SKM-1 (cell line): ENCODE measurements at regions not wholly inside any gene's neighbourhood (a gene's known extent, or its start where the extent isn't known, plus 50 kb on each side); places are given as distances from the start of the nearest gene placed in this dataset.
A peak's percentile ranks its signal among the peaks of the same experiment; 100 is the strongest.
"Not testable (repeated sequence)": the region's sequence is repeated elsewhere in the genome, so short reads cannot be mapped to it uniquely, and the experiment has no call there.

ENCODE experiments used
- DNase-seq: peaks from one replicate; lab custom pipeline; 2025; ENCODE audit not compliant: unreplicated experiment; lab: John Stamatoyannopoulos, UW

DNA sequence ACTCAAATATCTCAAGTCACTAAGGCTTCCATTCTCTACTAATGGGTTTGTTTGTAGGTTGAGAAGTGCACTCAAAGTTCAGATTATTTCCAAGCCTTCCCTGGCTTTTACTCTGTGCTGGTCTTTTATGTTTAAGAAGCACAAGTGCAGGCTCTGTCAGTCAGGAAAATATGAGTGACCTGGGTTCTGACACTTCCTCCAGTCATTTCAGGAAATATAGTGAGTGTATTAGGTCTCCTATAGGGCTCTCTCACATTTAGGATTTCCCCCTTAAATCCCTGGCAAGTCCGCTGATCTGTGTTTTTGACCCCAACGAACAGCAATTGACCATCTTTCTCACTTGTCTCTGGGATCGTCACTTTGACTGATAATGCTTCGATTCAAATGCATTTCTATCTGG is 210.2 kb downstream of the ARPP21 start:
- DNase-seq = no peak

DNA sequence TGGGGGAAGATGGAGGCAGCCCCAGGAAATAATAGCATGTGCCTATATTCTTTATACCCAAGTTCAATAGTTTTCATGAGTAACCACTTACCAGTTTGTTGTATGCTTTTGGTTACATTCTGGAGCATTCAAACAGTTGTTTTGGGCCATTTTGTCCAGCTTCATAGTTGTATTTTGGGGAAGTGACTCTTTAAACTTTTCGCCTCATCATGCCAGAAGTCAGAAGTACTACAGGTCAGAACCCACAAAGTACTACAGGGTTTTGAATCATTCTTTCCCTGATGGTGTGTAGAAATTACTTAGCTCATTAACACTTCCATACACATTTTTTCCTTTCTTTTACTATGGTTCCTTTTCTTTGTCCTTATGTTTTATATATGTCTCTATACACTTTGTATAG is 210.6 kb downstream of the ARPP21 start:
- DNase-seq = no peak

GRCh38 chr3:35857004-35857403 is 217.7 kb downstream of the ARPP21 start:
- no peak for DNase-seq

DNA sequence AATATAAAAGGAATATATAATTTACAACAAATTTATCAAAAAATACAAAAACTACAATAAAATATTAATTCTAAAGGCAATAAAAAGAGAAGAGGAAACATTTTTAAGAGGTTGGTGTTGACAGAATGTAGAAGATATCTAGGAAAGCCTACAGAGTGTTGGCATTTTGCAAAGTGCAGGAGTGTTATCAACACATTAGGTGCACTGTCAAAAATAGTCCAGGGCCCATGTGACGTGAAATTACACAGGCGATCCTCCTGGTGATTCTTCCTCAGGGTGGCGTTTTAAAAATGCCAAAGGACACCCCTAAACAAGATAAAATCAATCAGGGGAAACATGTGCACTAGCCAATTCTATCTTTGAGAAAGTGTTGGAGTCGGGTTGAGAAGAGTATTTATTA is 222.7 kb downstream of the ARPP21 start:
- no peak for DNase-seq

DNA sequence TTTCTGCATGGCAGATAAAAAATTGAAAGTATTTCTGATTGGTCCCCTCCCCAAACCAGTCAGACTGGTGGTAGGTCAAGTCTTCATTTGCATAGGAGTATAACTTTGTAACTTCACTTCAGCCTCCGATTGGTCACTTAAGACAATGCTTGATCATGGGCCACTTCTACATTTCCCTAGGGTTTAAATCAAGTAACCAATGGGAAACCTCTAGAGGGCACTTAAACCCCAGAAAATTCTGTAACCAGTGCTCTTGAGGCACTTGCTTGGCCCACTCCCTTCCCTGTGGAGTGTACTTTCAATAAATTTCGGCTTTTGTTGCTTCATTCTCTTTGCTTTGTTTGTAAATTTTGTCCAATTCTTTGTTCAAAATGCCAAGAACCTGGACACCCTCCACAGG is 225.5 kb downstream of the ARPP21 start:
- no peak for DNase-seq

GRCh38 chr3:35867791-35868190 is 228.5 kb downstream of the ARPP21 start:
- DNase-seq = no peak

DNA sequence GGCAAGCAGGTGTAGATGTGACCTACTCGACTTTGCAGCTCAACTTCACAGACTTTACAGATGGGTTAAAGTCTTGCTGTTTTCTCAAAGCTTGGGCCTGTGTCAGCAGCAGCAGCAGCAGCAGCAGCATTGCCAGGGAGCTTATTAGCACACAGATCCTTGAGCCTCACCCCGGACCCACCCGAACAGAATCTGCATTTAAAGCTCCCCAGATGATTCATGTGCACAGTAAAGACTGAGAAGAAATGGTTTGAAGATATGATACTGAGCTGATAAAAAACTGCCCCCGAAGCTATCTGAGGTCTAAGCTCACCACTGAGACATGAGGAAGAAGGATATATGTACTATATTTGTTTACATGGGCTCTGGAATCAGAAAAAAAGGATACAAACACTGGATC is 231.7 kb downstream of the ARPP21 start:
- no peak for DNase-seq

DNA sequence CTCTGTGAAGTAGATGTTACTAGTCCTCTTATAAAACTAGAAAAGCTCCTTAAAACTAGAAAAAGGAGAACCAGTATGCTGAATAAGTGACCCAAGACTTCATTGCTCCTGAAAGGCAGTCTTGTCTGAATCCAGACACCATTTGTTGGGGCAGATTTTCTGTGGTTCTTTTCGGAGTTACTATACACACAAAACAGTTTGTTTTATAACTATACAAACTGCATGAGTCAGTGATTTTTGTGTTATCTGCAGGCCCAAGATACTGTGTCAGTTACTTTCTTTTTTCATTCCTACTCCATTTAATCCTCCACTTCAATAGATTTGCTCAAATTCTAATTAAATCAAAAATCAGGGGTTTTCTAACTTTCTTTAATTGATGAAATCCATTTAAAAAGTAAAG is 244.6 kb downstream of the ARPP21 start:
- no peak for DNase-seq

GRCh38 chr3:35894735-35895134 is 255.4 kb downstream of the ARPP21 start:
- DNase-seq = no peak

GRCh38 chr3:35899245-35899644 is 259.9 kb downstream of the ARPP21 start:
- DNase-seq = no peak

- no peak for DNase-seq
Observed at GRCh38 chr3:35900079-35900478, 260.8 kb downstream of the ARPP21 start.

- peak; percentile 67 for DNase-seq
Observed at GRCh38 chr3:35908366-35909232, 269.3 kb downstream of the ARPP21 start.

- no peak for DNase-seq
Observed at GRCh38 chr3:35919160-35919559, 279.8 kb downstream of the ARPP21 start.

DNA sequence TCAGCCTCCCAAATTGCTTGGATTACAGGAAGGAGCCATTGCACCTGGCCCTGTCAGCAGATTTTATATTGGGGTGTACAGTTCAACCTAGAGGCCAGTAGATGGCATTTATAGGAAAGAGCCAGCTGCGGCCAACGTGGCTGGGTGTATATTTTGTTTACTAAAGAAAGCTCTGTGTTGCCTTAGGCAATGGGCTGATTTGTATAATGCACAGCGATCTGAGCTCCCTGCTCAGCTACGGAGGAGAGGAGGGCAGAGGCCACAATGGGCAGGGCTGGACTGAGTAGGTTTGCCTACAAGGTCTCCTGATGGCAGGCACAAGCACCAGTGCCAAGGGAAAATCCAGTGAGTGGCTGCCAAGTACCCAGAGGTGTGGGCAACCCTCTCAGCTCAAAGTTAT is 282.4 kb downstream of the ARPP21 start:
- no peak for DNase-seq

DNA sequence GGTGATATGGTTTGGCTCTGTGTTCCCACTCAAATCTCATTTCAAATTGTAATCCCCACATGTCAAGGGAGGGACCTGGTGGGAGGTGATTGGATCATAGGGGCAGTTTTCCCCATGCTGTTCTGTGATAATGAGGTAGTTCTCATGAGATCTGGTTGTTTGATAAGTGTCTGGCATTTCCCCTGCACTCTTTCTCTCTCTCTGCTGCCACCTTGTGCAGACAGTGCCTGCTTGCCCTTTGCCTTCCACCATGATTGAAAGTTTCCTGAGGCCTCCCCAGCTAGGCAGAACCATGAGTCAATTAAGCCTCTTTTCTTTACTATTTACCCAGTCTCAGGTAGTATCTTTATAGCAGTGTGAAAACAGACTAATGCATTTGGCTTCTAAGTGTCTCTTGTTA is 284.7 kb downstream of the ARPP21 start:
- DNase-seq = not testable (repeated sequence)

- DNase-seq = no peak
Observed at GRCh38 chr3:35927441-35927840, 288.1 kb downstream of the ARPP21 start.

- no peak for DNase-seq
Observed at GRCh38 chr3:35929158-35929557, 289.8 kb downstream of the ARPP21 start.

- DNase-seq = no peak
Observed at GRCh38 chr3:35931867-35932266, 292.5 kb downstream of the ARPP21 start.

DNA sequence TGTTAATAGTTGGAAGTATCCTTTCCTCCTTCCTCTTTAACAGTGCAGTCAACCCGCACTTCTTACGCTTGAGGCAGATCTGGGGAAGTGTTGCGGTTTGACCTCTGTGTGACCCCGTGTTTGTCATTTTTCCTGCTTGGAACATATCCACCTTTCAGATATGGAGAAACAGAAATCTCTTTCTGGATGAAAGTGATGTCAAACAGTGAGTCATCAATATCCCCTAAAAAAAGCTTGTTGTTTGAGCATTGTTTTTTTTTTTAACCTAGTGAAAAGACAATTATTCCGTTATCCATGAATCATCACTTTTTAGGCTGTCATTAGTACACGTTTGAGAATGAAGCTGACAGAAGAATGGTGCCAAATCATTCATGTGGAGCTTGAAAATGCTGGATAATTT is 293.7 kb downstream of the ARPP21 start:
- DNase-seq = no peak

- no peak for DNase-seq
Observed at GRCh38 chr3:35936571-35936970, 297.2 kb downstream of the ARPP21 start.

DNA sequence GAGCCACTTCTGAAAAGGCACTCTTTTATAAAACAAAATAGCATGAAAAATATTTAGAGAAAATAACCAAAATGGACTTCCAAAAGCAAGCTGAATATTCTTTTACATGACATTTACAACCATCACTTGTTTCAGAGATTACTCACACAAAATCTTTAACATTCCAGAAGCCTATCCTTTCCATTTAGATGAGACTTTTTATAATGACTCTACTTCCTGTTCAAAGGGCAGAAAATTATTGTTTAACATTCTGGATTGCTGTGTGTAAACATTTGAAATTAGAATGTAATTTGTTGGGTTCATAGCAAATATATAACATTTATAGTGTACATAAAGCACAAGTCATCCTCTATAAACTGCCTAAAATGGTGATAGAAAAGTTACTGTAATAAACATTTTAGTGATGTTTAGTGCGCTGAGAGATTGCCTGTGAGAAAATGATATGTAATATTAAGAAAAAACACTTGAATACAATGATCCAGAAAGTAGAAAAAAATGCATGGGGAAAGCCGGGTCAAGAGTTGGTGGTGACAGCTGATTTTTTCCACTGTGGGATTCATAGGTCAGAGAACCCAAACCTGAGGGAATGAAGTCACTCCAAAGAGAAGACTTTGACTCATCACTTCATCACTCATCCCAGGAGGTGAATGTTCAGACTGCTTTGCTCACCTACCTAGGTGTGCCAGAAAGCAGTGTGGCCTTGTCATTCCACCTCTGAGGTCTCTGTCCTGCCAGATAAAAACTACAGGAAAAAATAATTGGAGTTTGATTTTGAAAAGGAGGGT is 305.8 kb downstream of the ARPP21 start:
- no peak for DNase-seq

GRCh38 chr3:35946121-35946853 is 307.0 kb downstream of the ARPP21 start:
- DNase-seq = peak; percentile 10
